ENCODE measurements at regions not wholly inside any gene's neighbourhood (a gene's known extent, or its start where the extent isn't known, plus 50 kb on each side); places are given as distances from the start of the nearest gene placed in this dataset.

DNA sequence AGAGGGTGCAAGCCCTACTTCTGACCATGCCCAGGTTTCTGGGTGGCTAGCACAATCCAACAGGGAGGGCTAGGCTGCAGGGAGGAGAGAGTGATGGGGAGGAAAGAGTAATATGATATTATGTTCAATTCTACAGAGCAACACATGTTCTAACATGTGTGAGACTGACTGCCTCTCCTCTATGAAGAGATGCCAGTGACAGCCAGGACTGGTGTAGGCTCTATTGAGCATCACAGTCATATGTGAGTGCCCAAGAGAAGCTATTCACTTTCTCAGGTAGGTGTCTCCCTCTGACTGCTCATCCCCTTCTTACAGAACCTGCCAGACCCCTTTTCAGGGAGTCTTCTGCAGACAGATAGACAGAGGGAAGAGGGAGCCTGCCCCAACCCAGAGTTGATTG, 446.1 kb downstream of the SIPA1L2 start:
- no peak for DNase-seq (ENCODE audit: low read depth)
- TF ChIP-seq, protein P1, sequence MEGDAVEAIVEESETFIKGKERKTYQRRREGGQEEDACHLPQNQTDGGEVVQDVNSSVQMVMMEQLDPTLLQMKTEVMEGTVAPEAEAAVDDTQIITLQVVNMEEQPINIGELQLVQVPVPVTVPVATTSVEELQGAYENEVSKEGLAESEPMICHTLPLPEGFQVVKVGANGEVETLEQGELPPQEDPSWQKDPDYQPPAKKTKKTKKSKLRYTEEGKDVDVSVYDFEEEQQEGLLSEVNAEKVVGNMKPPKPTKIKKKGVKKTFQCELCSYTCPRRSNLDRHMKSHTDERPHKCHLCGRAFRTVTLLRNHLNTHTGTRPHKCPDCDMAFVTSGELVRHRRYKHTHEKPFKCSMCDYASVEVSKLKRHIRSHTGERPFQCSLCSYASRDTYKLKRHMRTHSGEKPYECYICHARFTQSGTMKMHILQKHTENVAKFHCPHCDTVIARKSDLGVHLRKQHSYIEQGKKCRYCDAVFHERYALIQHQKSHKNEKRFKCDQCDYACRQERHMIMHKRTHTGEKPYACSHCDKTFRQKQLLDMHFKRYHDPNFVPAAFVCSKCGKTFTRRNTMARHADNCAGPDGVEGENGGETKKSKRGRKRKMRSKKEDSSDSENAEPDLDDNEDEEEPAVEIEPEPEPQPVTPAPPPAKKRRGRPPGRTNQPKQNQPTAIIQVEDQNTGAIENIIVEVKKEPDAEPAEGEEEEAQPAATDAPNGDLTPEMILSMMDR (IDR thresholded peaks at IDR 0.05; ENCODE audit: low read depth, low read length, missing control alignments), result no peak
- no peak overlapping the region for H3K4me3 ChIP-seq (ENCODE audit: low read depth, low read length)

DNA sequence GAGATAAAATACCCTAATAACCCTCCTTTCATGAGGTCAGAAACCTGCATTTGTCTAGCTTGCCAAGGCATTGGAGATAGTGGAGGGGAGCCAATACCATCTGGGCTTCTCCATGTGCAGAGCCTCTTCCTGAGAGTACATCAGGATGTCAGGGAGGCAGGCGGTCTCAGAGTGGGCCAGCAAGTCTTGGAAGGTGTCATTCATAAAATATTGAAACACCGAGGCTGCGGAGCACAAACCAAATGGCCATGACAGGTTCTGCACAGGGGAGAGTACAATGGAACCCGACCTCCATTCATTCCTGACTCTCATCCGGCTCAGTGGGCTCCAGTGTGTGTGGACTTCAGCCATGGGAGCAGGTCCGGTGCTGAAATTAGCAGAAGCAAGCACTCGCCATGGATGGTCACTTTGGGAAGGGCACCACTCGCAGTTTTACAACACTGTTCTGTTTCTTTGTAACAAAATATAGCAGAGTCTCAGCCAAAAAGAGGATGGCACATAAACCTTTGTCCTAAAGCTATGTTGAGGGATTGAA, 446.6 kb downstream of the SIPA1L2 start:
- DNase-seq (ENCODE audit: low read depth), result no peak
- TF ChIP-seq, protein P1 (IDR thresholded peaks at IDR 0.05; ENCODE audit: low read depth, low read length, missing control alignments), result no peak
- H3K4me3 ChIP-seq (ENCODE audit: low read depth, low read length), result no peak overlapping the region

DNA sequence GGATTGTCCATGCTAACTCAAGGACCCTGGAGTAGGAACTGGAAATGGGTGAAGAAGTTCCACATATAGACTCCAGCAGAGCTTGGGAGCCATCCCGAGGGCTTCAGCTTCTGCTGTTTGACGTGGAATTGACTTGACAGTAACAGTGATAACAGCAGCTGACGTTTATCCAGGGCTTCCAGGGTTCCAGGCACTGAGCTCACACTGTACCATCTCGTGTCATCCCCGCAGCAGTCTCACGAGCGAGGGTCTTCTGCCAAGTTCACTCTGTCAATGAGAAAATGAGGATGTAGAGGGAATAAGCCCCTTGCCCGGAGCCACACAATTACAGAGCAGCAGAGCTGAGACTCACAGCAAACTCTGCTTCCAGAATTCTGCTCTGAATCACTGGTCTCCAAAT, 447.7 kb downstream of the SIPA1L2 start:
- no peak overlapping the region for H3K4me3 ChIP-seq (ENCODE audit: low read depth, low read length)
- DNase-seq (ENCODE audit: low read depth), result no peak
- TF ChIP-seq, protein P1 (IDR thresholded peaks at IDR 0.05; ENCODE audit: low read depth, low read length, missing control alignments), result no peak

DNA sequence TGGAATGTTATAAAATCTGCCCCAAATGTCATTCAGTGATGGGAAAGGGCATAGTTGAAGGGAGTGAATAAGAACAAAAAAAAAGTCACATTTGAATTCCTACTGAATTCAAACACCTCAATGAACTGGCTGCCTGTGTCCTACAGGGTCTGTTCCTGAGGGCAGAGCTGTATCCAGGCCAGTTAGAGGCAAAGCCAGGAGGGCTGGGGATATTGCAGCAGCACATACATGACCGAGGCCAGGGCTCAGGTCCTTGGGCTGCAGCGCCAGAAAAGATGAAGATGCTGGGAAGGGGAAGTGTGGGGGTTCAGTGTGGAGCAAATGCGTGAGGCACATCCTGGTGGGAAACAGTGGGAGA, 449.2 kb downstream of the SIPA1L2 start:
- TF ChIP-seq, protein P1 (IDR thresholded peaks at IDR 0.05; ENCODE audit: low read depth, low read length, missing control alignments), result no peak
- DNase-seq (ENCODE audit: low read depth), result no peak
- H3K4me3 ChIP-seq (ENCODE audit: low read depth, low read length), result no peak overlapping the region

DNA sequence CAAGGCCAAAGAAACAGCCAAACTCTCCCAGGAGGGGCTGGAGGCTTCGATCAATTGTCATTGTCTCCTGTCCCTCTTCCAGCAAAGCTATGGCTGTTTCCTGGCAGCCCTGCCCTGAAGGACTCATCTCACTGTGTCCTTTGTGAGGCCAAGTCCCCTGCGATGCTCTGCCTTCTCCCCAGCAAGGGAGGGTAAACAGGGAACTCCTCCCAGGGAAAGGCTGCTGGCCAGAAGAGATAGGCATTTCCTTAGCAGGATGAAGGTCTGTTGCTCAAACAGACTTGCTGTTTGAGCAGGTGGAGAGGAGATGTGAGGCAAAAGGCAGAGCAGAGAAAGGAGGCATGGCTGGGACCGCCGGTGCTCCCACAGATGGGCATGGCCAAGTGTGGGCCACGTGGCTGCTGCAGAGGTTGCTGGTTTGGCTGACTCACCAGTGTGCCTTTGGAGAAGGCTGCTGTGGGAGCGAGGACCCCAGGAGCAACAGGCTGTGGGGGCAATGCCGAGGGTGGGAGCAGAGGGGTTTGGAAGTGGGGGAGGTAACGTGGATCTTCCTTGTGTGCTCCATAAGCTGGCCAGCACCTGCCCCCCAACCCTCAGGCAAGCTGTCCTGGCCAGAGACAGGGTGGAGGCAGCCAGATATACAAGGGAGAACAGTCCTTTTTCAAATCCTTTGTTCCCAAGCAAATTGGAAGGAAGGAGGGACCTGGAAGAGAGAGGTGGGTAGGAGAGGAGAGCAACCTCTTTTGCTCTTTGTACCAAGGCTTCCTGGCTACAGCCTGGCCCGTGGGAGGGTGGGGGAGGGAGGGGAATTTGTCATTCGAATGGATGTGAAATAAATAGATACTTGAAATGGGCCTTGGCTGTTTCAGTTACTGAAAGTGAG, 449.8 kb downstream of the SIPA1L2 start:
- no peak for DNase-seq (ENCODE audit: low read depth)
- H3K4me3 ChIP-seq (ENCODE audit: low read depth, low read length), result no peak overlapping the region
- TF ChIP-seq, protein P1 (IDR thresholded peaks at IDR 0.05; ENCODE audit: low read depth, low read length, missing control alignments), result no peak

DNA sequence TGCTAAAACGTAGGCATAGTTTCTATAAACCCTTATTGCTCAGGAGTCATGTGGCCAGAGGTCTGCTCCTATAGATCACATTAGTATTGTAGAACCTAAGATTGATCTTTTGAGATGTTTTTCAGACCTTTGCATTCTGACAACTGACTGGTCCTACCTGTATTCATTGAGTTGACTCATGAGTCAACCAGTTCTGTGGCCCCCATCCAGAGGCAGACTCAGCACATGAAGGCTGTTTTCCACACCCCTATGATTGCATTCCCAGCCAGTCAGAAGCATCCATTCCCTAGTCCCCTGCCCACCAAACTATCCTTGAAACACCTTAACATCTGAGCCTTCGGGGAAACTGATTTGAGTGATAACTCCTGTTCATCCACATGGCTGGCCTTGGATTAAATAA, 451.7 kb downstream of the SIPA1L2 start:
- TF ChIP-seq, protein P1 (IDR thresholded peaks at IDR 0.05; ENCODE audit: low read depth, low read length, missing control alignments), result no peak
- H3K4me3 ChIP-seq (ENCODE audit: low read depth, low read length), result no peak overlapping the region
- DNase-seq (ENCODE audit: low read depth), result no peak

DNA sequence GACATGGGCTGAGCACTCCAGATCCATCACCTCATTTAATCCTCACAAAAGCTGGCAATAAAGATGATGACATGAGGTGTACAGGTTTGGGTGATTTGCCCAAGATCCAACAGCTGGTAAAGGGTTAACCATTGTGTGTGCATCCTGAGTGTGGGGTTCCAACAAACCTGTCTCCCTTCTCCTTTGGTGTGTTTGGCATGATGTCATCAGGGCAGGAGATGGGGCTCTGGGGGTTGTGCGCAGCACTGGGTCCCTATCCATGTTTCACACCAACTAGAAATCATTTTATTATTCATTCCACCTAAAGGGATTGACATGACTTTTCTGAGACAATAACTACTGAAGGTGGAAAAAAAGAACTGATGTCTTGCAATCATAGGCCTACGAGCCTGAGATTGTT, 452.5 kb downstream of the SIPA1L2 start:
- TF ChIP-seq, protein P1 (IDR thresholded peaks at IDR 0.05; ENCODE audit: low read depth, low read length, missing control alignments), result no peak
- no peak for DNase-seq (ENCODE audit: low read depth)
- no peak overlapping the region for H3K4me3 ChIP-seq (ENCODE audit: low read depth, low read length)
